HG03159 (cell line): ENCODE measurements at regions not wholly inside any gene's neighbourhood (a gene's known extent, or its start where the extent isn't known, plus 50 kb on each side); places are given as distances from the start of the nearest gene placed in this dataset.
A peak's percentile ranks its signal among the peaks of the same experiment; 100 is the strongest.
"Not testable (repeated sequence)": the region's sequence is repeated elsewhere in the genome, so short reads cannot be mapped to it uniquely, and the experiment has no call there.

Source experiments
- ATAC-seq: cut with Tn5 transposase; IDR thresholded peaks from one replicate; pipeline ENCODE4 v1.9.1; 2021; ENCODE audit warnings: mild to moderate bottlenecking, moderate library complexity; ENCODE audit not compliant: unreplicated experiment

GRCh38 chr18:59980188-59980637, 80.4 kb downstream of the PMAIP1 start:
- ATAC-seq = no peak

- no peak for ATAC-seq
These were observed 72.2 kb downstream of the PMAIP1 start for GRCh38 chr18:59971871-59972428.

- peak; percentile 75 for ATAC-seq
These were observed 71.3 kb downstream of the PMAIP1 start for GRCh38 chr18:59971144-59971543.

GRCh38 chr18:59969477-59970028, 69.8 kb downstream of the PMAIP1 start:
- ATAC-seq = not testable (repeated sequence)

- ATAC-seq = no peak
These were observed 68.8 kb downstream of the PMAIP1 start for GRCh38 chr18:59968583-59968982.

- no peak for ATAC-seq
These were observed 68.1 kb downstream of the PMAIP1 start for GRCh38 chr18:59967878-59968277.

GRCh38 chr18:59966913-59967312, 67.1 kb downstream of the PMAIP1 start:
- no peak for ATAC-seq

- no peak for ATAC-seq
These were observed 63.4 kb downstream of the PMAIP1 start for GRCh38 chr18:59963229-59963628.

- peak; percentile 91 for ATAC-seq
These were observed 61.3 kb downstream of the PMAIP1 start for GRCh38 chr18:59961070-59961469.

- peak; percentile 27 for ATAC-seq
These were observed 60.5 kb downstream of the PMAIP1 start for GRCh38 chr18:59960272-59960671.

GRCh38 chr18:59959606-59960005, 59.8 kb downstream of the PMAIP1 start:
- ATAC-seq = no peak

- no peak for ATAC-seq
These were observed 59.3 kb downstream of the PMAIP1 start for GRCh38 chr18:59959073-59959472.

- peak; percentile 30 for ATAC-seq
These were observed 58.2 kb downstream of the PMAIP1 start for GRCh38 chr18:59957957-59958356.

- ATAC-seq = no peak
These were observed 55.0 kb downstream of the PMAIP1 start for GRCh38 chr18:59954755-59955156.

- ATAC-seq = no peak
These were observed 54.4 kb downstream of the PMAIP1 start for GRCh38 chr18:59954241-59954640.
